GM18505 (cell line): ENCODE measurements at regions not wholly inside any gene's neighbourhood (a gene's known extent, or its start where the extent isn't known, plus 50 kb on each side); places are given as distances from the start of the nearest gene placed in this dataset.

Experiments
- ATAC-seq: cut with Tn5 transposase; IDR thresholded peaks from one replicate; pipeline ENCODE4 v1.9.1; 2021; ENCODE audit not compliant: unreplicated experiment
- POLR2A ChIP-seq: IDR thresholded peaks from 4 replicates; pipeline ENCODE4 v1.6.1; 2011; ENCODE audit warnings: borderline replicate concordance; ENCODE audit not compliant: insufficient read depth, insufficient read length; ENCODE audit errors: extremely low read depth

DNA sequence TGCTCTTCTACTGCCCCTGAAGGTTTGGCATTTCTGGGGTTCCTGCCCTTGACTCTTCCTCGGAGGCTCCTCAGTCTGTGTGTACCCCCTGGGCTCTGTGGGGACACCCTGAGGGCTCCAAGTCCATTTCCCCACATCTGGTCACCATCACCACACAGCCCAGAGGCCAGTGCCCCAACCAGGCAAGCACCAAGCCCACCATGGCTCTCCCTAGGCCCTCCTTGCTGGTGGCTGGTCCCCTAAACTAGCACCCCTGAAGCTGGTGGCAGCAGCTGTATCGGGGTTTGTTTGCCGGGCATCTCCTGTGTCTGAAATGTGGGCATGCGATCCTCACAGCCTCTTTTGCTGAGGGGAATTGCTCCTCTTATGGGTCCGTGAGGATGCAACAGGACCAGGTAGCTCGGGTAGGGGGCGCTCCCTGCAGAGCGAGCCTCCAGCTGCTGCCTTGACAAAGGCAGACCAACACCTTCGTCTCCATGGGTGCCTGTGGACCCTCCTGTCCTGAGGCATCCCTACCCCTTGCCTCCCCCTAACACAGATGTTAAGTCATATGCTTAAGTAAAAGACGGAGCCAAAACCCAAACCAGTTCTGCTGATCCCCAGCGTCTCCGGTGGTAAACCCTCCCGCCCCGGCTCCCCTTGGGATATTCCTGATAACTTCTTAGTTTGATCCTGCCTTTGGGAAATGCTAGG lies 138.9 kb upstream of the IRX4 start:
- no peak for ATAC-seq

DNA sequence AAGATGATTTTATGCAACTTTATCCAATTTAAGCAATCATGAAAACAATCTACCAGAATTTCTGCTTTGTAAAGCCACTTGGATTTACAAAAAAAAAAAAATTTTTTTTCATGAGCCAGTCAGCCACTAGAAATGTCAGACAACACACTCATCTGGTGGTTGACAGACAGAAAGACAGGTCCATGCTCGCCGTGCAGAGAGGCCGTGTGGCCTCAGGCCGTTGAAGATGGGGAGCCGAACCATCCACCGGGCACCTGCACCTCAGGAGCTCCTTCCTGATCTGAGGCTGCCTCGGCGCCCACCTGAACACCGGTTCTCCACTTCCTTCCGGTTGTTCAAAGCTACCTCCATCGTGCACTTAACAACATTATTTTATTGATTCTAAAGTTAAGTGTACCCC lies 138.0 kb upstream of the IRX4 start:
- ATAC-seq, result no peak
- no peak for TF ChIP-seq POLR2A

More for the DNA sequence above, 138.9 kb upstream of the IRX4 start:
- TF ChIP-seq POLR2A, result no peak

DNA sequence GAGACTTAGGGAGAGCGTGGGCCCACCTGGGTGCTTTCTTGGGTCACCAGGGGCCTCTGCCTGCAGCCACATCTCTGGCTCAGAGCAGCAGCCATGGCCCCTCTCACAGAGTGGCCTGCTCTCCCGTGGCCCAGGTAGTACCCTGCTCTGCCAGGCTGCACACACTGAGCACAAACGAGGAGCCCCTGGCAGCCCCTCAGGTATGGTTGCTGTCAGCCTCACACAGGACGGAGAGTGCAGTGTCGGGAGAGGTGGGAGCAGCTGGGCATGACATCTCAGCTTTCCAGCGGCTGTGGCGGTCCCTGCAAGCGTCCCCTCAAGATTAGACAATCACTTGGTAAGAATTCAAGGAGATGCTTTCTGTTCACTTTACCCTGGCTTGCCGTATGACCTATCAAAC lies 137.0 kb upstream of the IRX4 start:
- no peak for TF ChIP-seq POLR2A

DNA sequence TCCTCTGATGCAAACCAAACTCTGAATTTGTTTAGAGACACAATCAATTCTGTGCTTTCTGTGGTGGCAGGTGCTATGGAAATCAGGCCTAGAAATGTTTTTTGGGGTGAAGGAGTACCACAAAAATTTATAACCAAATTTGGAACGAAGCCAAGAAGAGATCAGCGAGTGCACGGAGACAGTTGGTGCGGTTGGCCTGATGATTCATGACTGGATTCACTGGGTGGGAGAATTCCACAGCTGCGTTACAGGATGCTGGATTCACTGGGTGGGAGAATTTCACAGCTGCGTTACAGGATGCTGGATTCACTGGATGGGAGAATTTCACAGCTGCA lies 135.6 kb upstream of the IRX4 start:
- ATAC-seq, result no peak

More for the DNA sequence above, 137.0 kb upstream of the IRX4 start:
- ATAC-seq, result no peak

DNA sequence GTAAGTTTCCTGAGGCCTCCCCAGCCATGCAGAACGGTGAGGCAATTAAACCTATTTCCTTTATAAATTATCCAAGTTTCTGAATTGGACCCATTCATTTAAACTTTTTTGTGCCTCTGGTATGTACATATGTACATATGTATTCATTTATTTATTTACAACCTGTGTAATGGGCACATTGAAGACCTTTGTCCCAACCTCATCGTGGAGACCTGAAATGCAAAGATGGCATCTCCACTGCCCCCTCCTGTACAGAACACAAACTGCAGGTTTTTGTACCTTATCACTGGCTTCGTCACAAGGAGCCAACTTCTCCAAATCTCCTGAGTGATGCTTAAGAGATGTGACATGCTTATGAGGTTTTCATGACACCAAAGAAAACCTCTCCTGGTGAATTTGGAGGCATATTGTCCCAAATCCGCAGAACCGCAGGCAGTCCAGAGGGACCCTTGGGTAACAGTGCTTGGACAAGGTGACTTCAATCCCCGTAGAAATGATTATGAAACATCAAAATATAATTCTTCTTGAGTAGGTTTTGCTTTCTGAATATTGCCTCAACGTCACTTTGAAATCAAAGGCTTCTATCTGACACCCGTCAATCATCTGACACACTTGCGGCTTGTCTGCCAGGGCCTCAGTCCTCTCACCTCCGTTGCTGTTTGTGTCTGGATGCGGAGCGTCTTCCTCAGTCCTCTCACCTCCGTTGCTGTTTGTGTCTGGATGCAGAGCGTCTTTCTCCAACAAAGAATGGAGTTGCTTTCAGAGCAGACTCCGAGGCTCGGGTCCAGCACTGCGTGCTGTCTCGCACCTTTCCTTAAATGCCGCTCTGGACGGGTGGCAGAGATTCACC lies 135.0 kb upstream of the IRX4 start:
- TF ChIP-seq POLR2A, result no peak
- no peak for ATAC-seq

More for the DNA sequence above, 135.6 kb upstream of the IRX4 start:
- TF ChIP-seq POLR2A, result no peak

DNA sequence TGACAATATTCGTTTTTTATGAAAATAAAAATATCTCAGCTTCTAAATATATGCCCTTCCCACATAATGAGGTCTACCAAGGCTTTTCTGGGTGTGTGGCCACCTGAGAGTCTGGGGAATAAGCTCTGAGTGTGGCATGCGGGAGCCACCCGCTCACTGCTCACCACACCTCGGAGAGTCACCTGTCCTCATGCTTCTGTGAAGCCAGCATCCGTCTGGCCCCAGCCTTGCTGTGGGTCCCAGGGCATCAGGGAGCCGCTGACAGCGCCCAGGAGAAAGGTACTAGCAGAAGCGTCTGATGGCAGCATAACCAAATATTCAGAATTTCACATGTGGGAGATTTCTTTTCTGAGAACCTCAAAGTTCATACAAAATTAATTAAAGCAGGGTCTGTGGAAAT lies 133.2 kb upstream of the IRX4 start:
- ATAC-seq, result no peak
- no peak for TF ChIP-seq POLR2A

DNA sequence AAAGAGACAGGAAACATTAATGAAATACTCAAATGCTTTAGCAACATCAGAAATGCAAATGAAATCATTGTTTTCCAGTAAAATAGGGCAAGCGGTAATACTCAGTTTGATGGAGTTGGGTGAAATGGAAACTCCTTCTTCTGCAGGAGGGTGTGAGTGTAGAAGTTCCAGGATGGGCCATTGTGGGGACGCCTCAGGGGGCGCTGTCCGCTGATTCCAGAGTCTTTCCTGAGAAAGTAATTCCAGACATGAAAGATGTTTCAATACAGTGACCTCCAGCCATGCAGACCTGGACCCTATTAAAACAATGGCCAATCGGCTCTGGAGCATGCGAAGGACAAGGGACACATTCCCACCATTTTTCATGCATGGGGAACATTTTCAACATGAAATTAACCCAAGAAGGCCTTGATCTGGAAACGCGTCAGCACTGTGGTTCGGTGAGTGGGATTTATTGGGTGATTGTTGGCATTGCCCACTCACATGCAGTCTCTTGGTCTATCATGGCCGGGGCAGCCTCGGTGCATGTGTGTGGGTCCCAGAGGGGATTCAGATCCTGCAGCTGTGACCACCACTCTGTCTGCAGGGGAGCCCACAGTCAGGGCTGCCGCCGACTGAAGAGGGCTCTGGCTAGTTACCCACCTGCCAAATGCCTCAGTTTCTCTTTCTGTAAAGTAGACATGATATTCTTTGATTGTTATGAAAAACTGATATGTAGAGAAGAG lies 132.6 kb upstream of the IRX4 start:
- TF ChIP-seq POLR2A, result no peak
- no peak for ATAC-seq

DNA sequence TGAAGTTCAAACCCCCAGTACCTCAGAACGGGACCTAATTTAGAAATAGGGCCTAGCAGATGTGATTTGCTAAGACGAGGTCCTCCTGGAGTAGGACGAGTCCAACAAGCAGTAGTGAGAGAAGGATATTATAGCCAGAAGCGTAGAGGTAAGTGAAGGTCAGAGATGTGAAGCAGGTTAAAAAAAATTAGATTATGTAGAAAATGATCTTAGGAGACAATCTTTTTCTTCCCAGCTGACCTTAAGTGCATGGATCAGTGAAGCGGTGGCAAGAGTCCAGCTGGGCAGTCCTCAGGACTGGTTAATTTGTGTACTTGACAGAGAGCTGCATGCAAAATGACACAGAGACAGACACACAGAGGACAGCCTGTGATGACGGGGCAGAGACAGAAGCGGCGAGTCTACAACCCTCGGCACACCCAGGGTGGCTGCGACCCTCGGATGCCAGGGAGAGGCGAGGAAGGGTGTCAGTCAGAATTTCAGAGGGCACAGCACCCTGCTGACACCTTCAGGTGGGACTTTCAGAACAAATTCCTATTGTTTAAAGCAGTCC lies 131.4 kb upstream of the IRX4 start:
- ATAC-seq, result no peak

DNA sequence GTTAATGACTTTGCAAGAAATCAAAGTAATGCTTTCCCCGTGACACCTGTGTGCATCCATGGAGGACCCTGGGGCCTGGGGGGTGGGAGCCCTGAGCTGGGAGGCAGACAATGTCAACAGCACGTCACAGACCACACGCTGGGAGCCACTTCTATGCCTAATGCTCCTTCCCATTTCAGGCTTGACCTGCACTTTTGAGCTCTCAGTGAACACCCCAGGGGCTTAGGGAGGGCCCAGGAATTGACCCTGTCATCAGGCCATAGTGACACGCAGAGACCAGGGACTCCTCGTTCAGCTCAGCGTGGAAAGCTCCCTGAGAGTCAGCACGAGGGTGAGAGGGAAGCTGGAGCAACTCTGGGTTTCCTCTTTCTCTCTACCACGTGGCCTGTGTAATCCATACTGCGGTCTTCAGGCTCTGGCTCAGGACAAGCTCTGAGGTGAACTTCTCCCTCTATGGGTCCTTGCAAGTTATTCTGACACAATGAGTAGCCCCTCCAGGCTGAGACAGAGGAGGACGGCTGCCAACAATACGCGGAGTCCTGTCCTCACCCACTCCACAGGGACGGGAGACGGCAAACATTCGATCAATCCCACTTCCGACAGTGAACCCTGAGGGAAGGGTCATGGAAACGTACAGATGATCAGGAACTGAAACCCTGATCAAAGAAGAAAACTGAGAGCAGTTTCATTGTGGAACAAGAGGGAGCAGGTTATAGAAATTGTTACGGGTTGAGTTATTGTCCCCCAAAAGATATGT lies 130.8 kb upstream of the IRX4 start:
- ATAC-seq, result no peak
- no peak for TF ChIP-seq POLR2A

More for the DNA sequence above, 131.4 kb upstream of the IRX4 start:
- TF ChIP-seq POLR2A, result no peak

DNA sequence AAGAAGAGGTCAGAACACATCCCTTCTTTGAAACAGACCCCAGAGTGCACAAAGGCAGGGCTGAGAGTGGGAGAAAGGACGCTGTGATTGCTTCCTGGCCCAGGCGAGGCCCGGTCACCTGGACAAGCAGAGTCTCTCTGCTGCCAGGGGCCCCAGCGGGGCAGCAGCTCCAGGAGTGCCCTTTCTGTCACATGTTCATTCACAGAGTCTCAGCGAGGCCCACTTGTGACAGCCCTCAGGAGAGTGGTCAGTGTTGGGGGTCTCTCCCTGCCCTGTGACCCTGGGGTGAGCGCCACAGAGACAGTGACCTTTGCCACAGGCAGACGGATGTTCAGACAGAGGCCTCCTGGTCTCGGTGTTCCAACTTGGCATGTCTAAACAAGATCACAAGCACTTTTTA lies 130.2 kb upstream of the IRX4 start:
- TF ChIP-seq POLR2A, result no peak
- no peak for ATAC-seq

DNA sequence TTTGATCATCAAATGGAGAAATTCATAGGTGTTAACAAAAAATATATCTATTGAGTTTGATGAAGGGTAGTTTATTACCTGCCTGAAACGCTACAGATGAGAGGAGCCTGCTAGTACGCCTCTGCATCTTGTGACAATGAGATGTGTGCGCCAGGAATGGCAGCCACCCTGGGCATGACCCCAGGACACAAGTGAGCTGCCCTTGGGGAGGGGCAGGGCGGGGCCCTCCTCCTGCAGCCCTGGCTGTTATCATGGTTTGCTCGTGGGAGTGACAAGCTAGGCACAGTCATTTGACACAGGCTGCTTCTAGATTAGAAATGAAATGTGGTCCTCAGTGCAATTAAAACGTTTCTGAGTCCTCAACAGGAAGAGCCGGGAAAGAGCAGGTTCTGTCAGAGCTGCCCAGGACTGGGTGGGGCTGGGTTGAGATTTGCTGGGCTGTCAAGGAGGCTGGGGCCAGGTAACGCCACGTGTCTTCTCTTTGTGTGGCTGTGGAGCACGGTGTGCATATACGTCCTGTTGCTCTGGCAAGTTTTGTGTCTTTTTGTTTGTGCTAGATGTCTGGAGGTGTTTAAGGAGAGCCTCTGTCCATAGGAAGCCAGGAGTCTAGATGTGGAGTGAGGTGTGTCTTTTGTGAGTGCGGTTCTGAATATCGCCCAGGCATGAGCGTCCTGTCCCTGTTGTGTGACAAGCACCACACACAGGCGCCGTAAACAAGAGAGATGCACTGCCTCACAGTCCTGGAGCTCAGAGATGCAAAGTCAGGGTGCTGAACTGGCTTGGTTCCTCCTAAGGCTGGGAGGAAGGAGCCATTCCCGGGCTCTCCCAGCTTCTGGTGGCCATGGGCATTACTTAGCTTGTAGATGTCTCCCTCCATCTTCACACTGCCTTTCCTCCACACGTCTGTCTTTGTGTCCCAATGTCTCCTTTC lies 129.0 kb upstream of the IRX4 start:
- no peak for TF ChIP-seq POLR2A
- ATAC-seq, result no peak

DNA sequence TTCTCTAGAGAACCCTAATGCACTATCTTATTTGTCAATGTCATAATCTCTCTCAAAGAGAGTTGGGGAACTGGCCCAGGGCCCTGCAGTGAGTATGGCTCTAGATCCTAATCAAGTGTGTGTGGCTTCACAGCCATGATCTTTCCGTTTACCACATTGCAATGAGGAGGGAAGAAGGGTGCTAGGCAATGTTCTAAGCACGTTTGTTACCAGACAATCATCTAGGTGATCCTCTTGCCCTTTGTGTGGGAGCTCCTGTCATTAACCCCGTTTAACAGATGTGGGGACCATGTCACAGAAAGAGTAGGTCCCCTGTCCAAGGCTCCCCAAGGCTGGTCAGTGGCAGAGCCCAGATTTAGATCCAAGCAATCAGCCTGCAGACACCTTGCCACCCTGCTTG lies 128.2 kb upstream of the IRX4 start:
- ATAC-seq, result no peak
- no peak for TF ChIP-seq POLR2A
